Caco-2 (cell line): ENCODE measurements at regions not wholly inside any gene's neighbourhood (a gene's known extent, or its start where the extent isn't known, plus 50 kb on each side); places are given as distances from the start of the nearest gene placed in this dataset.

ENCODE experiments used
- BruUV-seq: library from RNA; stranded (reverse); fragments of 400-500 nt; replicated peaks from 2 replicates; lab custom pipeline; 2021; lab: Mats Ljungman, UMichigan
- CTCF ChIA-PET: fragments of 300-600 bp; sonication (Branson Sonifier 250); formaldehyde crosslinking; loops from one replicate; lab custom pipeline; 2022; ENCODE audit warnings: antibody characterized with exemption; lab: Charles Lee
- POLR2A ChIA-PET: fragments of 300-600 bp; sonication (Branson Sonifier 250); formaldehyde crosslinking; loops from one replicate; lab custom pipeline; 2022; ENCODE audit warnings: antibody characterized with exemption; lab: Charles Lee
- DNase-seq, 2 experiments: peaks; one replicate each; pipeline versions ENCODE4 v3.0.0 to v3.0.0-alpha.2; 2020 to 2022
- H3K27me3 ChIP-seq: replicated peaks from 2 replicates; pipeline ENCODE4 v1.6.0; 2011; ENCODE audit warnings: low read length; ENCODE audit not compliant: control insufficient read depth, insufficient read depth
- H3K36me3 ChIP-seq: 2 replicates; pipeline ENCODE4 v1.5.1; 2011; ENCODE audit warnings: low read length; ENCODE audit not compliant: control insufficient read depth, insufficient read depth
- H3K4me1 ChIP-seq: fragments of 250-450 bp; sonication (Bioruptor Pico); 2 replicates; pipeline ENCODE4 v1.5.1; 2020; ENCODE audit warnings: mild to moderate bottlenecking
- H3K4me3 ChIP-seq: 2 replicates; pipeline ENCODE4 v1.5.1; 2011; ENCODE audit warnings: low read depth, mild to moderate bottlenecking, control low read depth, low read length
- H3K9me3 ChIP-seq: fragments of 250-450 bp; sonication (Bioruptor Pico); 2 replicates; pipeline ENCODE4 v1.5.1; 2020; ENCODE audit warnings: mild to moderate bottlenecking, moderate library complexity
- H3K27ac Mint-ChIP-seq: one replicate; pipeline ENCODE4 v1.8.0; 2022; ENCODE audit warnings: mixed read lengths; ENCODE audit not compliant: unreplicated experiment
- H3K27me3 Mint-ChIP-seq: one replicate; pipeline ENCODE4 v1.8.0; 2022; ENCODE audit warnings: mixed read lengths; ENCODE audit not compliant: insufficient read depth, unreplicated experiment
- H3K36me3 Mint-ChIP-seq: one replicate; pipeline ENCODE4 v1.8.0; 2022; ENCODE audit warnings: mild to moderate bottlenecking, mixed read lengths; ENCODE audit not compliant: insufficient read depth, unreplicated experiment
- H3K4me1 Mint-ChIP-seq: one replicate; pipeline ENCODE4 v1.8.0; 2022; ENCODE audit warnings: low read depth, mixed read lengths; ENCODE audit not compliant: unreplicated experiment
- H3K4me3 Mint-ChIP-seq: one replicate; pipeline ENCODE4 v1.8.0; 2022; ENCODE audit warnings: mild to moderate bottlenecking, moderate library complexity, mixed read lengths; ENCODE audit not compliant: unreplicated experiment
- H3K9me3 Mint-ChIP-seq: one replicate; pipeline ENCODE4 v1.8.0; 2022; ENCODE audit warnings: mixed read lengths; ENCODE audit not compliant: unreplicated experiment
- CTCF ChIP-seq, 2 experiments: fragments of 200-600 bp in 1 of 2; IDR thresholded peaks; 1 replicate in 1 of 2; 2 replicates in 1 of 2; pipeline versions ENCODE4 v1.5.1 to v1.8.0; 2011 to 2022; ENCODE audit warnings: antibody characterized with exemption in 1 of 2, control low read depth in 1 of 2, inconsistent platforms in 1 of 2, low read depth in 1 of 2, low read length in 1 of 2, mild to moderate bottlenecking in 1 of 2, moderate library complexity in 1 of 2; ENCODE audit not compliant: insufficient read depth in 1 of 2, severe bottlenecking in 1 of 2, unreplicated experiment in 1 of 2
- intact Hi-C: fragments of 100-400 bp; cut with micrococcal nuclease; formaldehyde crosslinking; loops from one replicate; pipeline ENCODE4 v1.10.0; 2022; ENCODE audit not compliant: unreplicated experiment

- H3K4me3 ChIP-seq, result no peak overlapping the region
- Mint-ChIP-seq H3K27ac (no peak overlapping the region), H3K9me3 (no peaks in the 10 kb centered on the region), H3K4me1 (no peaks in the 10 kb centered on the region), H3K27me3 (peaks cover 5% of the 10 kb centered on the region), H3K4me3 (no peak overlapping the region), H3K36me3 (no peaks in the 10 kb centered on the region)
- BruUV-seq, result no TSS peak
- no peaks in the 10 kb centered on the region for H3K36me3 ChIP-seq
- intact Hi-C loops, result no loop called here
- no peaks in the 10 kb centered on the region for H3K27me3 ChIP-seq
- no peaks in the 10 kb centered on the region for H3K9me3 ChIP-seq
- no peaks in the 10 kb centered on the region for H3K4me1 ChIP-seq
- CTCF ChIA-PET, result interaction anchor here (0.6 kb wide), 1 partner anchor 757 kb away, joined by 5 read pairs; no protein-coding TSS in a partner anchor
- DNase-seq, result no peak
- TF ChIP-seq CTCF (IDR thresholded peaks at IDR 0.05; ENCODE audit: insufficient read depth in 1 of 2, low read depth in 1 of 2, low read length in 1 of 2, severe bottlenecking in 1 of 2, unreplicated experiment in 1 of 2), result no peak
- POLR2A ChIA-PET, result no interaction called here
Observed at GRCh38 chr9:126017758-126018157, 270.6 kb downstream of the PBX3 start.

DNA sequence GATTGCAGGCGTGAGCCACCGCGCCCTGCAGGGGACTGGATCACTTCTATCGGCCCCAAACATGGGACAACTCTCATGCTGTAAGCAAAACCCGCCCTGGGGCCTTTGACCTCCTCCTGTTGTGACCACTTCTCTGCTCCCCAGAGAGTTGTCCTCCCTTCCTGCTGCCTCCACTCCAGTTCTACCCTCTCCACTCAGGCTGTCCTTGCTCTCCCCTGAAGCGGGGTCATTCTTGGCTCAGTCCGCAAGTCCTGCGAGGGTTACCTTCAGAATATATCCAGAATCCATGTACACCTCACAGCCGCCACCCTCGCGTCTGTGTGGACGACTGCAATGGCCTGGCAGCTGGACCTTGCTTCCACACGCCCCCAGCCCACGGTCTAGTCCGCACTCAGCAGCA, 273.7 kb downstream of the PBX3 start:
- no peaks in the 10 kb centered on the region for H3K36me3 ChIP-seq
- CTCF ChIA-PET, result no interaction called here
- no peaks in the 10 kb centered on the region for H3K9me3 ChIP-seq
- no peak overlapping the region for H3K27ac Mint-ChIP-seq
- no peak overlapping the region for H3K4me3 Mint-ChIP-seq
- no peaks in the 10 kb centered on the region for H3K27me3 ChIP-seq
- no peak overlapping the region for H3K4me3 ChIP-seq
- no peaks in the 10 kb centered on the region for H3K4me1 Mint-ChIP-seq
- peaks cover 5% of the 10 kb centered on the region for H3K27me3 Mint-ChIP-seq
- H3K9me3 Mint-ChIP-seq, result no peaks in the 10 kb centered on the region
- TF ChIP-seq CTCF (IDR thresholded peaks at IDR 0.05; ENCODE audit: insufficient read depth in 1 of 2, low read depth in 1 of 2, low read length in 1 of 2, severe bottlenecking in 1 of 2, unreplicated experiment in 1 of 2), result no peak
- POLR2A ChIA-PET, result no interaction called here
- BruUV-seq, result no TSS peak
- no peak for DNase-seq
- intact Hi-C loops, result no loop called here
- no peaks in the 10 kb centered on the region for H3K36me3 Mint-ChIP-seq
- no peaks in the 10 kb centered on the region for H3K4me1 ChIP-seq

DNA sequence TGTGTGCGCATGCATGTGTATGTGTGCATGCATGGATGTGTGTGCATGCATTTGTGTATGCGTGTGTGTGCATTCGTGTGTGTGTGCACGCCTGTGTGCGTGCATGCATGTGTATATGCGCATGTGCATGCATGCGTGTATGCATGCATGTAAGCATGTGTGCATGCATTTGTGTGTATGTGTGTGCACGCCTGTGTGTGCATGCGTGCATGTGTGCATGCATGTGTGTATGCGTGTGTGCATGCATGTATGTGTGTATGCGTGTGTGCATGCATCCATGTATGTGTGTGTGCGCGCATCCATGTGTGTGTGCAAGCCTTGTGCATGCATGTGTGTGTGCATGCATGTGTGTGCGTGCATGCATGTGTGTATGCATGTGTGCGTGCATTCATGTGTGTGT, 276.8 kb downstream of the PBX3 start:
- Histone ChIP-seq H3K36me3 (no peaks in the 10 kb centered on the region), H3K4me1 (no peaks in the 10 kb centered on the region), H3K27me3 (no peaks in the 10 kb centered on the region), H3K4me3 (no peak overlapping the region), H3K9me3 (no peaks in the 10 kb centered on the region)
- no peaks in the 10 kb centered on the region for H3K9me3 Mint-ChIP-seq
- no TSS peak for BruUV-seq
- DNase-seq, result no peak
- H3K27ac Mint-ChIP-seq, result no peak overlapping the region
- CTCF ChIA-PET, result no interaction called here
- no peak overlapping the region for H3K4me3 Mint-ChIP-seq
- POLR2A ChIA-PET, result no interaction called here
- no peak for TF ChIP-seq CTCF (IDR thresholded peaks at IDR 0.05; ENCODE audit: insufficient read depth in 1 of 2, low read depth in 1 of 2, low read length in 1 of 2, severe bottlenecking in 1 of 2, unreplicated experiment in 1 of 2)
- no peaks in the 10 kb centered on the region for H3K4me1 Mint-ChIP-seq
- H3K27me3 Mint-ChIP-seq, result peaks cover 5% of the 10 kb centered on the region
- no peaks in the 10 kb centered on the region for H3K36me3 Mint-ChIP-seq
- intact Hi-C loops, result no loop called here
